ENCODE measurements at regions not wholly inside any gene's neighbourhood (a gene's known extent, or its start where the extent isn't known, plus 50 kb on each side); places are given as distances from the start of the nearest gene placed in this dataset.
"Not testable (repeated sequence)": the region's sequence is repeated elsewhere in the genome, so short reads cannot be mapped to it uniquely, and the experiment has no call there.

GRCh38 chr7:80346704-80347103 lies 165.2 kb downstream of the GNAT3 start:
- peak; percentile 31 for DNase-seq

GRCh38 chr7:80335511-80336231 lies 176.2 kb downstream of the GNAT3 start:
- peak; percentile 4 for DNase-seq

- no peak for DNase-seq
Measured at GRCh38 chr7:80334908-80335307, 177.0 kb downstream of the GNAT3 start.

GRCh38 chr7:80334196-80334595 lies 177.7 kb downstream of the GNAT3 start:
- no peak for DNase-seq

- DNase-seq, result no peak
Measured at GRCh38 chr7:80333040-80333439, 178.8 kb downstream of the GNAT3 start.

- DNase-seq, result peak; percentile 87
Measured at GRCh38 chr7:80330434-80330833, 181.4 kb downstream of the GNAT3 start.

GRCh38 chr7:80324032-80324431 lies 187.8 kb downstream of the GNAT3 start:
- peak; percentile 94 for DNase-seq

GRCh38 chr7:80319461-80319860 lies 184.8 kb downstream of the GNAI1 start:
- DNase-seq, result no peak

- no peak for DNase-seq
Measured at GRCh38 chr7:80318081-80318480, 183.4 kb downstream of the GNAI1 start.

GRCh38 chr7:80316811-80317210 lies 182.2 kb downstream of the GNAI1 start:
- DNase-seq, result no peak

- no peak for DNase-seq
Measured at GRCh38 chr7:80313716-80314115, 179.1 kb downstream of the GNAI1 start.

GRCh38 chr7:80313067-80313626 lies 178.5 kb downstream of the GNAI1 start:
- DNase-seq, result no peak

GRCh38 chr7:80312139-80312661 lies 177.6 kb downstream of the GNAI1 start:
- DNase-seq, result peak; percentile 65

- DNase-seq, result no peak
Measured at GRCh38 chr7:80311313-80311712, 176.7 kb downstream of the GNAI1 start.

- DNase-seq, result no peak
Measured at GRCh38 chr7:80309971-80310549, 175.4 kb downstream of the GNAI1 start.

GRCh38 chr7:80309377-80309776 lies 174.7 kb downstream of the GNAI1 start:
- DNase-seq, result no peak

- DNase-seq, result peak; percentile 57
Measured at GRCh38 chr7:80307227-80307856, 172.7 kb downstream of the GNAI1 start.

GRCh38 chr7:80303315-80303714 lies 168.7 kb downstream of the GNAI1 start:
- DNase-seq, result no peak

GRCh38 chr7:80302636-80303035 lies 168.0 kb downstream of the GNAI1 start:
- DNase-seq, result no peak

- DNase-seq, result no peak
Measured at GRCh38 chr7:80302078-80302477, 167.4 kb downstream of the GNAI1 start.

GRCh38 chr7:80298201-80298600 lies 163.6 kb downstream of the GNAI1 start:
- no peak for DNase-seq

GRCh38 chr7:80294346-80294745 lies 159.7 kb downstream of the GNAI1 start:
- DNase-seq, result peak; percentile 62

GRCh38 chr7:80292634-80293033 lies 158.0 kb downstream of the GNAI1 start:
- not testable (repeated sequence) for DNase-seq

Measured in fibroblast of skin of right biceps (primary cell).